HepG2 (cell line): ENCODE measurements at regions not wholly inside any gene's neighbourhood (a gene's known extent, or its start where the extent isn't known, plus 50 kb on each side); places are given as distances from the start of the nearest gene placed in this dataset.

ENCODE experiments used
- ATAC-seq: fragments of 200-7000 bp; cut with Tn5 transposase; 3 replicates; pipeline ENCODE4 v1.9.1; 2020; ENCODE audit warnings: mild to moderate bottlenecking, moderate library complexity
- BruUV-seq: library from RNA; stranded (reverse); fragments of 400-500 nt; replicated peaks from 2 replicates; lab custom pipeline; 2021; lab: Mats Ljungman, UMichigan
- CTCF ChIA-PET: fragments of 300-600 bp; formaldehyde crosslinking; extraction: SDS; loops from one replicate; lab custom pipeline; 2021; ENCODE audit warnings: low total read pairs, inconsistent platforms, low intra/inter-chr PET ratio; lab: Yijun Ruan, JAX
- POLR2A ChIA-PET: fragments of 350-600 bp; sonication (Branson Sonifier 250); formaldehyde crosslinking; loops from one replicate; lab custom pipeline; 2020; ENCODE audit warnings: antibody characterized with exemption, inconsistent platforms; lab: Yijun Ruan, JAX
- DNase-seq: peaks from one replicate; pipeline ENCODE4 v3.0.0-alpha.2; 2015; ENCODE audit warnings: low spot score
- FAIRE-seq: peaks from 3 replicates; lab custom pipeline; 2011; peaks lifted over from hg19 to GRCh38; lab: Jason Lieb, UNC
- H2AFZ ChIP-seq: one replicate; pipeline ENCODE4 v1.6.1; 2011; ENCODE audit warnings: low read length, inconsistent platforms
- H3K27ac ChIP-seq: fragments of 300-600 bp; 3 replicates; pipeline ENCODE4 v1.8.0; 2011; ENCODE audit warnings: mixed run types, mild to moderate bottlenecking, mixed read lengths, low read length, inconsistent platforms; ENCODE audit not compliant: insufficient read depth; ENCODE audit errors: extremely low read length
- H3K27me3 ChIP-seq, 2 experiments: fragments of 200-600 bp in 1 of 2; 2 replicates in 1 of 2; 3 replicates in 1 of 2; pipeline versions ENCODE4 v1.6.0 to v1.8.0; 2011; ENCODE audit warnings: low read length in 2 of 2, mild to moderate bottlenecking in 2 of 2, moderate library complexity in 2 of 2, inconsistent platforms in 1 of 2; ENCODE audit not compliant: insufficient read depth in 2 of 2, control insufficient read depth in 1 of 2
- H3K36me3 ChIP-seq, 2 experiments: fragments of 200-600 bp in 1 of 2; replicated peaks in 1 of 2; 2 replicates in 1 of 2; 3 replicates in 1 of 2; pipeline versions ENCODE4 v1.5.1 to v1.8.0; 2011; ENCODE audit warnings: low read length in 2 of 2, inconsistent platforms in 1 of 2; ENCODE audit not compliant: insufficient read depth in 2 of 2, control insufficient read depth in 1 of 2
- H3K4me1 ChIP-seq: 2 replicates; pipeline ENCODE4 v1.5.1; 2012; ENCODE audit warnings: low read length, inconsistent platforms; ENCODE audit not compliant: insufficient read depth
- H3K4me2 ChIP-seq: 2 replicates; pipeline ENCODE4 v1.6.0; 2011; ENCODE audit warnings: low read depth, low read length, inconsistent platforms
- H3K4me3 ChIP-seq, 3 experiments: fragments of 200-600 bp in 1 of 3; sonication (generic), shearing (Covaris generic) in 1 of 3; replicated peaks in 1 of 3; 2 replicates each; pipeline ENCODE4 v1.5.1; 2011 to 2016; ENCODE audit warnings: low read length in 3 of 3, inconsistent platforms in 2 of 3, low read depth in 2 of 3, mild to moderate bottlenecking in 2 of 3, control low read depth in 1 of 3, mixed read lengths in 1 of 3; ENCODE audit not compliant: insufficient read depth in 1 of 3
- H3K79me2 ChIP-seq: one replicate; pipeline ENCODE4 v1.6.1; 2011; ENCODE audit warnings: low read length, inconsistent platforms; ENCODE audit not compliant: insufficient read depth
- H3K9ac ChIP-seq: 2 replicates; pipeline ENCODE4 v1.6.0; 2011; ENCODE audit warnings: mild to moderate bottlenecking, low read depth, low read length, inconsistent platforms; ENCODE audit not compliant: insufficient read depth
- H3K9me3 ChIP-seq: 2 replicates; pipeline ENCODE4 v1.5.1; 2012; ENCODE audit warnings: mild to moderate bottlenecking, low read length
- H4K20me1 ChIP-seq: 2 replicates; pipeline ENCODE4 v1.6.0; 2011; ENCODE audit warnings: inconsistent platforms, mild to moderate bottlenecking, low read length, moderate library complexity; ENCODE audit not compliant: insufficient read depth
- ATRX ChIP-seq: sonication (generic); formaldehyde crosslinking; IDR thresholded peaks from 2 replicates; pipeline ENCODE4 v1.4.0; 2020; ENCODE audit warnings: missing genetic modification reagents, borderline replicate concordance
- HDAC6 ChIP-seq: fragments of 200-600 bp; sonication (generic); IDR thresholded peaks from 2 replicates; pipeline ENCODE4 v1.7.0; 2017; ENCODE audit warnings: mild to moderate bottlenecking, antibody characterized with exemption, low read length, low read depth
- HNRNPL ChIP-seq: fragments of 200-400 bp; formaldehyde crosslinking; IDR thresholded peaks from 2 replicates; pipeline ENCODE4 v1.6.1; 2017; ENCODE audit warnings: mild to moderate bottlenecking, low read depth, low read length
- PRPF4 ChIP-seq: fragments of 200-400 bp; formaldehyde crosslinking; IDR thresholded peaks from 2 replicates; pipeline ENCODE4 v1.6.1; 2016; ENCODE audit warnings: low read length, low read depth; ENCODE audit not compliant: poor library complexity, severe bottlenecking
- RXRB ChIP-seq: IDR thresholded peaks from 2 replicates; pipeline ENCODE4 v1.6.1; 2016; ENCODE audit warnings: borderline replicate concordance, missing genetic modification reagents, missing compliant biosample characterization
- ZNF292 ChIP-seq: sonication (generic); formaldehyde crosslinking; IDR thresholded peaks from 2 replicates; pipeline ENCODE4 v1.8.1; 2022; ENCODE audit warnings: mild to moderate bottlenecking, low read depth, missing genetic modification reagents, borderline replicate concordance
- ZNF615 ChIP-seq: sonication (generic); formaldehyde crosslinking; IDR thresholded peaks from 2 replicates; pipeline ENCODE4 v1.5.0; 2020; ENCODE audit warnings: mild to moderate bottlenecking, missing genetic modification reagents, borderline replicate concordance
- ZNF619 ChIP-seq: sonication (generic); formaldehyde crosslinking; IDR thresholded peaks from 2 replicates; pipeline ENCODE4 v1.4.0; 2020; ENCODE audit warnings: mild to moderate bottlenecking, missing genetic modification reagents
- WGBS: methylation state at CpG from one replicate; pipeline ENCODE4 v1.1.6; 2017; ENCODE audit warnings: low lambda C conversion rate; 5-methylcytosine and 5-hydroxymethylcytosine counted together
- in situ Hi-C: cut with HindIII; loops from 2 replicates; pipeline ENCODE4 v1.10.0; 2017; ENCODE audit warnings: low pct_unique_long_range_greater_than_20kb; ENCODE audit not compliant: extremely low pct_ligation_motif_present
- intact Hi-C: fragments of 100-400 bp; cut with micrococcal nuclease; formaldehyde crosslinking; loops from one replicate; pipeline ENCODE4 v1.10.0; 2022; ENCODE audit not compliant: unreplicated experiment
- TF ChIP-seq, protein P1 (sequence below): sonication (generic); formaldehyde crosslinking; IDR thresholded peaks from 2 replicates; pipeline ENCODE4 v1.5.1; 2020; ENCODE audit warnings: mild to moderate bottlenecking, missing genetic modification reagents, borderline replicate concordance
- TF ChIP-seq, protein P2 (sequence below): sonication (generic); formaldehyde crosslinking; IDR thresholded peaks from 2 replicates; pipeline ENCODE4 v1.4.0; 2020; ENCODE audit warnings: missing genetic modification reagents
- TF ChIP-seq, protein P3 (sequence below): sonication (generic); formaldehyde crosslinking; conservative IDR thresholded peaks from 2 replicates; pipeline ENCODE4 v1.4.0; 2020; ENCODE audit warnings: missing genetic modification reagents

DNA sequence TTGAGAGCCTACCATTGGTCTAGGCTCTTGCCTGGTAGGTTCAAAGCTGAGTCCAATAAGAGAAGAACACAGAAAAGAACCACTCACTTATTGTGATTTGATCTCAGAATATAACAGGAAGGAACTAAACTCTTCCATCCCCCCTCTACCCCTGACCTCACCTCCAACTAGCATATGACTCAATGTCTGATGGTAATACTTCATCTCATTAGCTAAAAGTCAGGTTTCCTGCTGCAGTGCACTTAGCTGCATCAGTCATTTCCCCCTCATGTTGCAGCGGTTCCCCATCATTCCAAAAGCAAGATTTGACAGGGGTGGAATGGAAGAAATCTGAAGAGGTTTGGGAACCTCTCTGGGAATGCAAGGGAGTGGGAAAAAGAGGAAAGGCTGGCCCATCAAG lies 289.5 kb downstream of the SMARCA1 start (continued):
- TF ChIP-seq, protein P1, sequence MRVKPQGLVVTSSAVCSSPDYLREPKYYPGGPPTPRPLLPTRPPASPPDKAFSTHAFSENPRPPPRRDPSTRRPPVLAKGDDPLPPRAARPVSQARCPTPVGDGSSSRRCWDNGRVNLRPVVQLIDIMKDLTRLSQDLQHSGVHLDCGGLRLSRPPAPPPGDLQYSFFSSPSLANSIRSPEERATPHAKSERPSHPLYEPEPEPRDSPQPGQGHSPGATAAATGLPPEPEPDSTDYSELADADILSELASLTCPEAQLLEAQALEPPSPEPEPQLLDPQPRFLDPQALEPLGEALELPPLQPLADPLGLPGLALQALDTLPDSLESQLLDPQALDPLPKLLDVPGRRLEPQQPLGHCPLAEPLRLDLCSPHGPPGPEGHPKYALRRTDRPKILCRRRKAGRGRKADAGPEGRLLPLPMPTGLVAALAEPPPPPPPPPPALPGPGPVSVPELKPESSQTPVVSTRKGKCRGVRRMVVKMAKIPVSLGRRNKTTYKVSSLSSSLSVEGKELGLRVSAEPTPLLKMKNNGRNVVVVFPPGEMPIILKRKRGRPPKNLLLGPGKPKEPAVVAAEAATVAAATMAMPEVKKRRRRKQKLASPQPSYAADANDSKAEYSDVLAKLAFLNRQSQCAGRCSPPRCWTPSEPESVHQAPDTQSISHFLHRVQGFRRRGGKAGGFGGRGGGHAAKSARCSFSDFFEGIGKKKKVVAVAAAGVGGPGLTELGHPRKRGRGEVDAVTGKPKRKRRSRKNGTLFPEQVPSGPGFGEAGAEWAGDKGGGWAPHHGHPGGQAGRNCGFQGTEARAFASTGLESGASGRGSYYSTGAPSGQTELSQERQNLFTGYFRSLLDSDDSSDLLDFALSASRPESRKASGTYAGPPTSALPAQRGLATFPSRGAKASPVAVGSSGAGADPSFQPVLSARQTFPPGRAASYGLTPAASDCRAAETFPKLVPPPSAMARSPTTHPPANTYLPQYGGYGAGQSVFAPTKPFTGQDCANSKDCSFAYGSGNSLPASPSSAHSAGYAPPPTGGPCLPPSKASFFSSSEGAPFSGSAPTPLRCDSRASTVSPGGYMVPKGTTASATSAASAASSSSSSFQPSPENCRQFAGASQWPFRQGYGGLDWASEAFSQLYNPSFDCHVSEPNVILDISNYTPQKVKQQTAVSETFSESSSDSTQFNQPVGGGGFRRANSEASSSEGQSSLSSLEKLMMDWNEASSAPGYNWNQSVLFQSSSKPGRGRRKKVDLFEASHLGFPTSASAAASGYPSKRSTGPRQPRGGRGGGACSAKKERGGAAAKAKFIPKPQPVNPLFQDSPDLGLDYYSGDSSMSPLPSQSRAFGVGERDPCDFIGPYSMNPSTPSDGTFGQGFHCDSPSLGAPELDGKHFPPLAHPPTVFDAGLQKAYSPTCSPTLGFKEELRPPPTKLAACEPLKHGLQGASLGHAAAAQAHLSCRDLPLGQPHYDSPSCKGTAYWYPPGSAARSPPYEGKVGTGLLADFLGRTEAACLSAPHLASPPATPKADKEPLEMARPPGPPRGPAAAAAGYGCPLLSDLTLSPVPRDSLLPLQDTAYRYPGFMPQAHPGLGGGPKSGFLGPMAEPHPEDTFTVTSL: no peak
- TF ChIP-seq ZNF615: no peak

- WGBS: 2% methylated on average over 5 of the region's 5 CpGs
- no peaks in the 10 kb centered on the region for H3K36me3 ChIP-seq
- no peaks in the 10 kb centered on the region for H3K79me2 ChIP-seq
- in situ Hi-C loops: no loop called here
- peak; percentile 94 for FAIRE-seq
- peak; percentile 99 for ATAC-seq
- DNase-seq: peak; percentile 75
- CTCF ChIA-PET: no interaction called here
- H3K4me3 ChIP-seq: peak overlapping the region in 1 of 3 experiments; percentile 23; a peak in 2 of 6 replicates
- H3K4me1 ChIP-seq: peaks cover 36% of the 10 kb centered on the region
- no TSS peak for BruUV-seq
- no peaks in the 10 kb centered on the region for H4K20me1 ChIP-seq
- H3K9ac ChIP-seq: no peak overlapping the region
- H3K9me3 ChIP-seq: no peaks in the 10 kb centered on the region
- H2AFZ ChIP-seq: no peak overlapping the region
- POLR2A ChIA-PET: interaction anchor here (0.8 kb wide), 1 partner anchor 87 kb away, joined by 3 read pairs; no protein-coding TSS in a partner anchor
- H3K27me3 ChIP-seq: no peaks in the 10 kb centered on the region
- H3K27ac ChIP-seq: peak overlapping the region; percentile 65
- intact Hi-C loops: no loop called here
- H3K4me2 ChIP-seq: peak overlapping the region; percentile 60
- TF ChIP-seq RXRB (CRISPR knock-in tag) (peak; percentile 37; the same call in 1 of the 2 replicates), PRPF4 (no peak), ZNF292 (no peak), ZNF619 (CRISPR knock-in tag) (no peak), HDAC6 (no peak), HNRNPL (no peak), ATRX (CRISPR knock-in tag) (no peak)
- TF ChIP-seq, protein P2, sequence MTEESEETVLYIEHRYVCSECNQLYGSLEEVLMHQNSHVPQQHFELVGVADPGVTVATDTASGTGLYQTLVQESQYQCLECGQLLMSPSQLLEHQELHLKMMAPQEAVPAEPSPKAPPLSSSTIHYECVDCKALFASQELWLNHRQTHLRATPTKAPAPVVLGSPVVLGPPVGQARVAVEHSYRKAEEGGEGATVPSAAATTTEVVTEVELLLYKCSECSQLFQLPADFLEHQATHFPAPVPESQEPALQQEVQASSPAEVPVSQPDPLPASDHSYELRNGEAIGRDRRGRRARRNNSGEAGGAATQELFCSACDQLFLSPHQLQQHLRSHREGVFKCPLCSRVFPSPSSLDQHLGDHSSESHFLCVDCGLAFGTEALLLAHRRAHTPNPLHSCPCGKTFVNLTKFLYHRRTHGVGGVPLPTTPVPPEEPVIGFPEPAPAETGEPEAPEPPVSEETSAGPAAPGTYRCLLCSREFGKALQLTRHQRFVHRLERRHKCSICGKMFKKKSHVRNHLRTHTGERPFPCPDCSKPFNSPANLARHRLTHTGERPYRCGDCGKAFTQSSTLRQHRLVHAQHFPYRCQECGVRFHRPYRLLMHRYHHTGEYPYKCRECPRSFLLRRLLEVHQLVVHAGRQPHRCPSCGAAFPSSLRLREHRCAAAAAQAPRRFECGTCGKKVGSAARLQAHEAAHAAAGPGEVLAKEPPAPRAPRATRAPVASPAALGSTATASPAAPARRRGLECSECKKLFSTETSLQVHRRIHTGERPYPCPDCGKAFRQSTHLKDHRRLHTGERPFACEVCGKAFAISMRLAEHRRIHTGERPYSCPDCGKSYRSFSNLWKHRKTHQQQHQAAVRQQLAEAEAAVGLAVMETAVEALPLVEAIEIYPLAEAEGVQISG: no peak
- TF ChIP-seq, protein P3, sequence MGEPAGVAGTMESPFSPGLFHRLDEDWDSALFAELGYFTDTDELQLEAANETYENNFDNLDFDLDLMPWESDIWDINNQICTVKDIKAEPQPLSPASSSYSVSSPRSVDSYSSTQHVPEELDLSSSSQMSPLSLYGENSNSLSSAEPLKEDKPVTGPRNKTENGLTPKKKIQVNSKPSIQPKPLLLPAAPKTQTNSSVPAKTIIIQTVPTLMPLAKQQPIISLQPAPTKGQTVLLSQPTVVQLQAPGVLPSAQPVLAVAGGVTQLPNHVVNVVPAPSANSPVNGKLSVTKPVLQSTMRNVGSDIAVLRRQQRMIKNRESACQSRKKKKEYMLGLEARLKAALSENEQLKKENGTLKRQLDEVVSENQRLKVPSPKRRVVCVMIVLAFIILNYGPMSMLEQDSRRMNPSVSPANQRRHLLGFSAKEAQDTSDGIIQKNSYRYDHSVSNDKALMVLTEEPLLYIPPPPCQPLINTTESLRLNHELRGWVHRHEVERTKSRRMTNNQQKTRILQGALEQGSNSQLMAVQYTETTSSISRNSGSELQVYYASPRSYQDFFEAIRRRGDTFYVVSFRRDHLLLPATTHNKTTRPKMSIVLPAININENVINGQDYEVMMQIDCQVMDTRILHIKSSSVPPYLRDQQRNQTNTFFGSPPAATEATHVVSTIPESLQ (CRISPR knock-in tag): no peak
Observed at GRCh38 chrX:129230850-129231512, 292.3 kb downstream of the SMARCA1 start.
